IMR-90 (cell line): ENCODE measurements at regions not wholly inside any gene's neighbourhood (a gene's known extent, or its start where the extent isn't known, plus 50 kb on each side); places are given as distances from the start of the nearest gene placed in this dataset.

ENCODE experiments used
- ATAC-seq: fragments of 200-7000 bp; cut with Tn5 transposase; 2 replicates; pipeline ENCODE4 v1.9.1; 2020; ENCODE audit warnings: low read depth, mild to moderate bottlenecking, moderate library complexity
- BruUV-seq: library from RNA; stranded (reverse); fragments of 400-500 nt; replicated peaks from 2 replicates; lab custom pipeline; 2021; lab: Mats Ljungman, UMichigan
- CTCF ChIA-PET: fragments of 300-600 bp; formaldehyde crosslinking; extraction: SDS; loops from one replicate; lab custom pipeline; 2021; ENCODE audit warnings: antibody characterized with exemption; lab: Yijun Ruan, JAX
- POLR2A ChIA-PET: fragments of 300-600 bp; sonication (Branson Sonifier 250); formaldehyde crosslinking; loops from one replicate; lab custom pipeline; 2022; ENCODE audit warnings: antibody characterized with exemption; ENCODE audit not compliant: unreplicated experiment; lab: Charles Lee
- DNase-seq: peaks from one replicate; pipeline ENCODE4 v3.0.0; 2013
- H2AFZ ChIP-seq: replicated peaks from 2 replicates; pipeline ENCODE3; 2013; ENCODE audit warnings: low read length, mild to moderate bottlenecking; ENCODE audit not compliant: poor library complexity
- H2AK5ac ChIP-seq: 2 replicates; pipeline ENCODE4 v1.6.1; 2013; ENCODE audit warnings: low read depth, low read length, inconsistent platforms
- H2AK9ac ChIP-seq: replicated peaks from 2 replicates; pipeline ENCODE3; 2013; ENCODE audit warnings: mild to moderate bottlenecking, low read depth, low read length, moderate library complexity; ENCODE audit not compliant: poor library complexity
- H2BK120ac ChIP-seq: 2 replicates; pipeline ENCODE4 v1.6.1; 2013; ENCODE audit warnings: low read depth, low read length, inconsistent platforms
- H2BK15ac ChIP-seq: 3 replicates; pipeline ENCODE4 v1.6.1; 2013; ENCODE audit warnings: low read depth, low read length, inconsistent platforms
- H2BK20ac ChIP-seq: 2 replicates; pipeline ENCODE4 v1.6.1; 2013; ENCODE audit warnings: low read depth, mild to moderate bottlenecking, inconsistent platforms, low read length, moderate library complexity
- H2BK5ac ChIP-seq: 2 replicates; pipeline ENCODE4 v1.6.1; 2013; ENCODE audit warnings: mild to moderate bottlenecking, low read depth, low read length, inconsistent platforms; ENCODE audit not compliant: poor library complexity, severe bottlenecking
- H3K14ac ChIP-seq: replicated peaks from 2 replicates; pipeline ENCODE4 v1.6.1; 2013; ENCODE audit warnings: low read depth, low read length, inconsistent platforms
- H3K18ac ChIP-seq: 2 replicates; pipeline ENCODE4 v1.6.1; 2013; ENCODE audit warnings: low read depth, low read length, control low read depth
- H3K23ac ChIP-seq: 2 replicates; pipeline ENCODE4 v1.6.1; 2013; ENCODE audit warnings: low read depth, low read length, inconsistent platforms
- H3K27ac ChIP-seq: 2 replicates; pipeline ENCODE4 v1.5.1; 2013; ENCODE audit warnings: mild to moderate bottlenecking, control low read depth, low read length; ENCODE audit not compliant: insufficient read depth
- H3K27me3 ChIP-seq: 2 replicates; pipeline ENCODE4 v1.6.1; 2013; ENCODE audit warnings: low read length; ENCODE audit not compliant: control insufficient read depth, insufficient read depth
- H3K36me3 ChIP-seq: 2 replicates; pipeline ENCODE4 v1.6.1; 2013; ENCODE audit warnings: low read length, mixed read lengths; ENCODE audit not compliant: control insufficient read depth, insufficient read depth
- H3K4ac ChIP-seq: 2 replicates; pipeline ENCODE4 v1.6.1; 2013; ENCODE audit warnings: low read depth, low read length, inconsistent platforms
- H3K4me1 ChIP-seq: 2 replicates; pipeline ENCODE4 v1.6.1; 2013; ENCODE audit warnings: low read length, mixed read lengths; ENCODE audit not compliant: control insufficient read depth, insufficient read depth
- H3K4me2 ChIP-seq: 2 replicates; pipeline ENCODE4 v1.6.1; 2013; ENCODE audit warnings: low read depth, mild to moderate bottlenecking, control low read depth, low read length, moderate library complexity
- H3K4me3 ChIP-seq: 2 replicates; pipeline ENCODE4 v1.5.1; 2013; ENCODE audit warnings: low read depth, mild to moderate bottlenecking, control low read depth, low read length, moderate library complexity; ENCODE audit not compliant: insufficient read depth
- H3K56ac ChIP-seq: 2 replicates; pipeline ENCODE4 v1.6.1; 2013; ENCODE audit warnings: low read length, inconsistent platforms; ENCODE audit not compliant: insufficient read depth; ENCODE audit errors: extremely low read depth
- H3K79me1 ChIP-seq, 2 experiments: 2 replicates each; pipeline ENCODE4 v1.6.1; 2013; ENCODE audit warnings: low read length in 2 of 2, inconsistent platforms in 1 of 2, low read depth in 1 of 2
- H3K9ac ChIP-seq: 2 replicates; pipeline ENCODE4 v1.6.1; 2013; ENCODE audit warnings: low read depth, low read length, control low read depth
- H3K9me1 ChIP-seq: 2 replicates; pipeline ENCODE4 v1.6.1; 2013; ENCODE audit warnings: low read length, inconsistent platforms; ENCODE audit not compliant: insufficient read depth
- H3K9me3 ChIP-seq: 2 replicates; pipeline ENCODE4 v1.6.1; 2013; ENCODE audit warnings: low read length; ENCODE audit not compliant: control insufficient read depth, insufficient read depth
- H4K20me1 ChIP-seq: 2 replicates; pipeline ENCODE4 v1.6.1; 2013; ENCODE audit warnings: low read length, inconsistent platforms; ENCODE audit not compliant: insufficient read depth
- H4K5ac ChIP-seq: 2 replicates; pipeline ENCODE4 v1.6.1; 2013; ENCODE audit warnings: mild to moderate bottlenecking, low read depth, low read length, control low read depth
- H4K8ac ChIP-seq, 2 experiments: 2 replicates each; pipeline ENCODE4 v1.6.1; 2013; ENCODE audit warnings: low read depth in 2 of 2, low read length in 2 of 2, control low read depth in 1 of 2, inconsistent platforms in 1 of 2
- H4K91ac ChIP-seq: 2 replicates; pipeline ENCODE4 v1.6.1; 2013; ENCODE audit warnings: low read depth, low read length, inconsistent platforms; ENCODE audit not compliant: insufficient read depth
- MAFK ChIP-seq: IDR thresholded peaks from 2 replicates; pipeline ENCODE4 v1.6.1; 2012; ENCODE audit warnings: low read depth, low read length, improper control_type of control experiment
- WGBS, 2 experiments: methylation state at CpG; one replicate each; pipeline versions ENCODE4 v1.1.5 to v1.1.7; 2013; ENCODE audit warnings: missing lambda C conversion rate in 2 of 2; ENCODE audit not compliant: insufficient read length in 1 of 2; ENCODE audit errors: extremely low coverage in 2 of 2; 5-methylcytosine and 5-hydroxymethylcytosine counted together
- dilution Hi-C: fragments of 300-500 bp; cut with HindIII; formaldehyde crosslinking; loops from one replicate; pipeline ENCODE4 v1.14.3; 2018; ENCODE audit warnings: low sequenced_read_pairs; ENCODE audit not compliant: unreplicated experiment
- in situ Hi-C: fragments of 300-500 bp; cut with MboI; formaldehyde crosslinking; loops from 3 replicates; pipeline ENCODE4 v1.14.3; 2019; ENCODE audit warnings: low sequenced_read_pairs, inconsistent platforms, mixed read lengths
- intact Hi-C: fragments of 100-400 bp; cut with micrococcal nuclease; formaldehyde crosslinking; loops from 2 replicates; pipeline ENCODE4 v1.10.0; 2022

GRCh38 chr13:70842062-70842644 lies 733.9 kb upstream of the KLHL1 start:
- ATAC-seq = no peak
- no CpG with 5 or more reads among the region's 5 CpGs for WGBS, 2 experiments
- TF ChIP-seq MAFK = no peak

More at GRCh38 chr13:70842062-70842644, 733.9 kb upstream of the KLHL1 start:
- no peak overlapping the region for H2AFZ ChIP-seq
- peaks cover 18% of the 10 kb centered on the region for H3K9me3 ChIP-seq
- H3K79me1 ChIP-seq = no peaks in the 10 kb centered on the region
- H2BK15ac ChIP-seq = no peak overlapping the region
- no peak for DNase-seq
- no peak overlapping the region for H2BK120ac ChIP-seq
- no peak overlapping the region for H4K5ac ChIP-seq
- in situ Hi-C loops = no loop called here
- no peak overlapping the region for H2BK5ac ChIP-seq
- H3K4me1 ChIP-seq = no peaks in the 10 kb centered on the region
- H2AK5ac ChIP-seq = no peak overlapping the region
- dilution Hi-C loops = no loop called here
- H3K14ac ChIP-seq = no peak overlapping the region
- H3K18ac ChIP-seq = no peak overlapping the region
- H2BK20ac ChIP-seq = no peak overlapping the region
- H4K91ac ChIP-seq = no peak overlapping the region
- H3K9ac ChIP-seq = no peak overlapping the region
- H3K27me3 ChIP-seq = no peaks in the 10 kb centered on the region
- H3K56ac ChIP-seq = no peak overlapping the region
- no TSS peak for BruUV-seq
- no peak overlapping the region for H3K4me3 ChIP-seq
- intact Hi-C loops = no loop called here
- H4K20me1 ChIP-seq = no peaks in the 10 kb centered on the region
- H3K36me3 ChIP-seq = no peaks in the 10 kb centered on the region
- no peak overlapping the region for H2AK9ac ChIP-seq
- no peak overlapping the region for H3K27ac ChIP-seq
- H3K23ac ChIP-seq = no peak overlapping the region
- H4K8ac ChIP-seq = no peak overlapping the region
- H3K4me2 ChIP-seq = no peak overlapping the region
- no peaks in the 10 kb centered on the region for H3K9me1 ChIP-seq
- CTCF ChIA-PET = no interaction called here
- no peak overlapping the region for H3K4ac ChIP-seq
- POLR2A ChIA-PET = no interaction called here
